Suprapubic skin (tissue), 3 donors: ENCODE measurements at regions not wholly inside any gene's neighbourhood (a gene's known extent, or its start where the extent isn't known, plus 50 kb on each side); places are given as distances from the start of the nearest gene placed in this dataset.

Experiments used
- CTCF ChIP-seq, 2 donors: fragments of 200-600 bp in 1 of 2; fragments of 450-650 bp in 1 of 2; sonication (generic) in 1 of 2; IDR thresholded peaks; one replicate each; pipeline ENCODE4 v1.5.1; 2016 to 2019; ENCODE audit warnings: antibody characterized with exemption in 2 of 2, mild to moderate bottlenecking in 1 of 2, moderate library complexity in 1 of 2
- POLR2AphosphoS5 ChIP-seq, 3 donors: sonication (generic); formaldehyde crosslinking; IDR thresholded peaks; one replicate each; pipeline ENCODE4 v1.6.1; 2017; ENCODE audit warnings: antibody characterized with exemption in 3 of 3

DNA sequence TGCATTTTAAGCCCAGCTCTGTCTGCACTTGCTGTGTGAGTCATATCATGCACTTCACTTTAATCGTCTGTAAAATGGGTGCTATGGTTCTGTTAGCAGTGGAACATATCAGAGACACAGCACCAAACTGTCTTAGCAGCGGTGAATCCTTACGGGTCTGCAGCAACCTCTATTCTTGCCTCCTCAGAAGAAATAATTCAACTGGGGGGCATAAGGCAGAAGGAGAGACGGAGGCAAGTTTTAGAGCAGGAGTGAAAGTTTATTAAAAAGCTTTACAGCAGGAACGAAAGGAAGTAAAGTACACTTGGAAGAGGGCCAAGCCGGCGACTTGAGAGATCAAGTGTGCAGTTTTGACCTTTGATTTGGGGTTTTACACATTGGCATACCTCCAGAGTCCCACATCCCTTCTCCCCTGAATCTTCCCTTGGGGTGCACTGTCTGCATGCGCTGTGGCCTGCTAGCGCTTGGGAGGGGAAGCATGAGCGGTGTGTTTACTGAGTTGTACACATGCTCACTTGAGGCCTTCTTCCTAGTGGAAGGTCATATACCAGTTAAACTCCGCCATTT lies 109.8 kb downstream of the DDX1 start:
- no peak for TF ChIP-seq CTCF (IDR thresholded peaks at IDR 0.05)
- TF ChIP-seq POLR2AphosphoS5 (IDR thresholded peaks at IDR 0.05): no peak
